ENCODE measurements at regions not wholly inside any gene's neighbourhood (a gene's known extent, or its start where the extent isn't known, plus 50 kb on each side); places are given as distances from the start of the nearest gene placed in this dataset.

GRCh38 chr21:35506352-35506751, 457.2 kb upstream of the RUNX1 start:
- TF ChIP-seq, protein P1, sequence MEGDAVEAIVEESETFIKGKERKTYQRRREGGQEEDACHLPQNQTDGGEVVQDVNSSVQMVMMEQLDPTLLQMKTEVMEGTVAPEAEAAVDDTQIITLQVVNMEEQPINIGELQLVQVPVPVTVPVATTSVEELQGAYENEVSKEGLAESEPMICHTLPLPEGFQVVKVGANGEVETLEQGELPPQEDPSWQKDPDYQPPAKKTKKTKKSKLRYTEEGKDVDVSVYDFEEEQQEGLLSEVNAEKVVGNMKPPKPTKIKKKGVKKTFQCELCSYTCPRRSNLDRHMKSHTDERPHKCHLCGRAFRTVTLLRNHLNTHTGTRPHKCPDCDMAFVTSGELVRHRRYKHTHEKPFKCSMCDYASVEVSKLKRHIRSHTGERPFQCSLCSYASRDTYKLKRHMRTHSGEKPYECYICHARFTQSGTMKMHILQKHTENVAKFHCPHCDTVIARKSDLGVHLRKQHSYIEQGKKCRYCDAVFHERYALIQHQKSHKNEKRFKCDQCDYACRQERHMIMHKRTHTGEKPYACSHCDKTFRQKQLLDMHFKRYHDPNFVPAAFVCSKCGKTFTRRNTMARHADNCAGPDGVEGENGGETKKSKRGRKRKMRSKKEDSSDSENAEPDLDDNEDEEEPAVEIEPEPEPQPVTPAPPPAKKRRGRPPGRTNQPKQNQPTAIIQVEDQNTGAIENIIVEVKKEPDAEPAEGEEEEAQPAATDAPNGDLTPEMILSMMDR (IDR thresholded peaks at IDR 0.05 in 4 of 5, conservative IDR thresholded peaks at IDR 0.05 in 1 of 5) = no peak
- no peak for TF ChIP-seq POLR2A (IDR thresholded peaks at IDR 0.05)
